Adrenal gland (tissue), 5 donors: ENCODE measurements at regions not wholly inside any gene's neighbourhood (a gene's known extent, or its start where the extent isn't known, plus 50 kb on each side); places are given as distances from the start of the nearest gene placed in this dataset.

Experiments used
- CTCF ChIP-seq, 6 experiments: fragments of 450-650 bp in 4 of 6; fragments of 200-600 bp in 2 of 6; sonication (generic) in 1 of 6; IDR thresholded peaks; 1 replicate in 5 of 6; 2 replicates in 1 of 6; pipeline versions ENCODE4 v1.5.1 to v1.8.0; 2016 to 2021; ENCODE audit warnings: antibody characterized with exemption in 6 of 6, mild to moderate bottlenecking in 2 of 6, moderate library complexity in 1 of 6
- POLR2A ChIP-seq, 2 donors: fragments of 450-650 bp; IDR thresholded peaks; one replicate each; pipeline ENCODE4 v1.6.1; 2017; ENCODE audit warnings: antibody characterized with exemption in 2 of 2, mild to moderate bottlenecking in 2 of 2, moderate library complexity in 1 of 2
- donor health status: DM: no; HTN: no; CAD: no.

- TF ChIP-seq POLR2A (IDR thresholded peaks at IDR 0.05) (no peak), CTCF (IDR thresholded peaks at IDR 0.05) (no peak)
Measured at GRCh38 chr18:78144669-78145068, 834.9 kb upstream of the SALL3 start.
